GM19351 (cell line): ENCODE measurements at regions not wholly inside any gene's neighbourhood (a gene's known extent, or its start where the extent isn't known, plus 50 kb on each side); places are given as distances from the start of the nearest gene placed in this dataset.
A peak's percentile ranks its signal among the peaks of the same experiment; 100 is the strongest.

Experiments used
- ATAC-seq: cut with Tn5 transposase; IDR thresholded peaks from one replicate; pipeline ENCODE4 v1.9.1; 2021; ENCODE audit warnings: mild to moderate bottlenecking, moderate library complexity; ENCODE audit not compliant: unreplicated experiment

- peak; percentile 25 for ATAC-seq
Observed at GRCh38 chr1:186620566-186621350, 59.5 kb downstream of the PTGS2 start.

GRCh38 chr1:186618401-186619170 is 61.6 kb downstream of the PTGS2 start:
- peak; percentile 98 for ATAC-seq

GRCh38 chr1:186617926-186618325 is 62.3 kb downstream of the PTGS2 start:
- ATAC-seq = peak; percentile 13

DNA sequence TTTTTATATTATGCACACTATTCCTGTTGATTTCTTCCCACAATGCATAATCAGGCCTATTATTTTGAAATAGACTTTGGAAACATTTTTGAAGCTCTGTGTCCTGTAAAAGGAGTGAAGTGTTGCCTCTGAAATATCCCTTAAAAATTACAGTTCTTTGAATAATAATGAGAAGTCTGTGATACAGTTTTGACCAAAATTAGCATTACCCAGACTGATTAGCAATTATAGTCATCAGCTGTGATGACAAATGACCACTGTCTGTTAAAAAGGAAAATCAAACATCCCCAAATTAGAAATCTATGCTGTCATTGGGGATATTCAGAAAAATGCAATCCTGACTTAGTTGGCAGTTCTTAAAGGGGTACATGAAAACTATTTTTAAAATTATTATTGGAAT is 63.7 kb downstream of the PTGS2 start:
- ATAC-seq = no peak

DNA sequence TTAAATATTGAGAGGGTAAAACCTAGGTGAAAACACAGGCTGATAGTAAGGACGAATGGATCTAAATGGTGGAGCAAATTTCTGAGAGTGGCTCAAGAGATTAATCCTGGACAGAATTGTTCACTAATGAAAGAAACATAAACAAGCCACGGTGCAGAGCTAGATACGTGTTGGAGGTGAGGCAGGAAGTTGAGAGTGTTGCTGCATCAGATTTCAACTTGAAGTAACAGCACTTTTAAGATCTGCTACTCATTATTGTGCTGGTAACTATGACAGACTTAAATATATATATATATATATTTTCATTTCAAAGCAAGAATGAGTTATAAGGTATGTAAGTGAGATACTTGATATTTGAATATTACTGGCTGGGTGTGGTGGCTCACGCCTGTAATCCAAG is 64.9 kb downstream of the PTGS2 start:
- no peak for ATAC-seq

DNA sequence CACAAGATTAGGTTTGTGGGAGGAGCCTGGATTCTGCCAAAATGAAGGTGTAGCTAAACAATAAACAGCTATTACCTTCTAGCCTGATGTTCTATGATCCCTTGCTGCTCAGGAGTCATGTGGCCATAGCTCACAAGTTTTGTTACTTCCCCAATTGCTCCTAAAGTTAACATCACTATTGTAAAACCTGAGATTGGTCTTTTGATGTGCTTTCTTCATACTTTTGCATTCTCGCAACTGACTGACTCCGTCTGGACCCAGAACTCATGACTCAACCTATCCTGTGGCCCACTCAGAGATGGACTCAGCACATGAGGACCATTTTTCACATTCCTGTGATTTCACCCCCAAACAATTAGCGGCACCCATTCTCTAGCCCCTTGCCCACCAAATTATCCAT is 69.1 kb downstream of the PTGS2 start:
- no peak for ATAC-seq

DNA sequence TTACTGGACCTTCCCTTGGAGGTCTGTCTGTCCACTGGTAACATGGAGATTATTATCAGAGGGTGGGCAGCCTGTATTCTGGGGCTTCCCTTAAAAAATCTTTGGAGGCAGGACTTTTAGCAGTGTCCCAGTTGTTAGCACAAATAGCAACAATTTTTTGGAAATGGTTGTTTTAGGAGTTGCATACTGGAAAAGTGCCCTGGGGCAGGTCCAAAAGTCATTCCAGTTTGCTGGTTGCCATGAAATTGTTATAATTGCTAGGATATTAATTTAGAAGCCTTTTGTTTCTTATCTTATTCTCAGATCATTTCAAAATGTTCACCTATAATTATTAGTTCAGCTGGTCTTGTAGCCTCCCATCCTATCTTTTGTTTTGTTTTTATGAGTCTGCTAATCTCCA is 71.0 kb downstream of the PTGS2 start:
- no peak for ATAC-seq

- ATAC-seq = peak; percentile 93
Observed at GRCh38 chr1:186605762-186606350, 74.4 kb downstream of the PTGS2 start.

DNA sequence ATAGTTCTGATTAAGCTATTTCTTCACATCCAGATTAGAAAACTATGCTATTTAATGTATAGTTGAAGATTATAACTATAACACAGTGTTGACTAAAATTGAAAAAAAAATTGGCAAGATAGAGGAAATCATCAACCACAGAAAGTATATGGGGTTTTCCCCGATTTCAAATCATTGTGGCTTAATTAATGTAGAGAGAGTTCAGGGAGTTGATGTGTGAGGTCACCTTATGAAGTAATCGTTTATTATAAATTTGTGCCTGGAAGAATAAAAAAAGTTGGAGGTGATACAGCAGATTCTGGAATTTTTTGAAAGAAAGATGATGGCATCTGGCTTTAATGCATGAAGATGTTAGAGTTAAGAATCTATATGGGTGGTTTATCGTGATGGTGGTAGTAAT is 84.3 kb downstream of the PTGS2 start:
- ATAC-seq = peak; percentile 96

DNA sequence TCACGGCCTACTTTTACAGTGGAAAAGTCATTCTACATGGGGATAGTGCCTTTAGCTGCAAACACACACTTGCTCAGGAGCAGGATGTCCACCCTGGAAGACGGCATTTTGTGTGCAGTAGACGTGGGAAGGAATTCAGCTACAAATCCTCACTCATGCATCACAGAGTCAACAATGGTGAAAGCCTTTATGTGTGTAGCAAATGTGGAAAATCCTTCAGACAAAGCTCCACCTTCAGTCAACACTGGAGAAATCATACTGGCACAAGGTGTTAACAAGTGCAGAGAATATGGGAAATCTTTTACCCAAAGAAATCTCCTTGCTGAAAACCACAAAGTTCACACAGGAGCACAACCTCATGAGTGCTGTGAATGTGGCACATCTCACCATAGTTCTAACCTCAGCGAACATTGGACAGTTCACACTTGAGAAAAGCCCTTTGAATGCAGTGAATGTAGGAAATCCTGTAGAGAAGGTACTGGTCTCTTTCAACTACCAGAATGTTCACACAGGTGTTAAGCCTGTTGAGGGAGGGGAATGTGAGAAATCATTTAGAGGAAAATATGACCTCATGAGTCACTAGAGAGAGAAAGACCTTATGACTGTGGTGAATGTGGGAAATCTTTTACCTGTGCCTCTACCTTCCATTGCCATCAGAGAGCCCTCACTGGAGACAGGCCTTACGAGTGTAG is 101.8 kb downstream of the PTGS2 start:
- no peak for ATAC-seq

DNA sequence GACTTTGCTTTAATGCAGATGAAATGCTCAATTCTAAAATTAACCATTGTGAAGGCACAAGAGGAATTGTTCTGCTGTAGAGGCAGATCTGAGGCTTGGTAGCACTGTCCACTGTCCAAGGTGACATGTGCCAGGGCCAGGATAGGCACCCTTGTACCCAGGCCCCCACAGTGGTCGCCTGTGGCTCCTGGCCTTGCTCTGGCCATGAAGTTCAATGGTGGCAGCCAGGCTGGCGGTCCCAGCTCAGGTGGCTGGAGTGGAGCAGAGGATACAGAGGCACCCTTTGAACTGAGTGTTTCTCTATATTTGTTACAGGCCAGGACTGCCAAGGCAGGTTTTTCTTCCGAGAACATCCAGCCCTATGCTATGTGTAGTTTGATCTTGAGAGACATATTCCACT is 102.6 kb downstream of the PTGS2 start:
- no peak for ATAC-seq

GRCh38 chr1:186577216-186577615 is 103.0 kb downstream of the PTGS2 start:
- ATAC-seq = no peak

DNA sequence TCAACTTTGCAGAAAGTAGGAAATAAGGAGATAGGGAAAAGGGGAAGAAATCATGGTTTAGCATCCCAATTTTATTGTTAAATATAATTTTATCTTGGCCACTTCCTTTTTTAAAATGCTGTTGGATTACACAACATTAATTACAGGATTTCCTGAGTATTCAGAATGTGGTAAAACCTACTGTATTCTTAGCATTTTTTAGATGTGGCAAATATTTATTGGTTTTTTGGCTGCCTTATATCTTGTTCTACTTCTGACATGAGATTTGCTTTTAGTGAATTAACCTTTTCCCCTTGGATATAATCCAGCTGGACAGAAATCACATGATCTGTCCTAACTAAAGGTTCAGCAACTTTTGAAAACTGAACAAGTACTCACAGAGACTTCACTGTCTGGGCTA is 104.9 kb downstream of the PTGS2 start:
- no peak for ATAC-seq

DNA sequence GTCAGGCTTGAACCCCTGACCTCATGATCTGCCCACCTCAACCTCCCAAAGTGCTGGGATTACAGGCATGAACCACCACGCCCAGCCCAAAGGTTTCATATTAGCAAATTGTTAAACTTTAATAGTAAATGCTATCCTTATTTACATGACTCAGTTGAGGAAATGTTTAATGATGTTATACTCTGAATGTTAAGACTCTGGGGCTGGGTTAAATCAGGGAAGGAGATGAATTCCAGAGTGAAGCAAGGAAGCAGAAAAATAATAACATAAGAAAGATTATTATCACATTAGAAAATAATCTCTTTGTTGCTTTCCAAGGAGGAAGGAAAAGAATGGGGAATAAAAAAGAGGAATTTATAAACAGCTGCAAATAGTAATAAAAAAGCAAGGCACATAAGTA is 105.3 kb downstream of the PTGS2 start:
- no peak for ATAC-seq

DNA sequence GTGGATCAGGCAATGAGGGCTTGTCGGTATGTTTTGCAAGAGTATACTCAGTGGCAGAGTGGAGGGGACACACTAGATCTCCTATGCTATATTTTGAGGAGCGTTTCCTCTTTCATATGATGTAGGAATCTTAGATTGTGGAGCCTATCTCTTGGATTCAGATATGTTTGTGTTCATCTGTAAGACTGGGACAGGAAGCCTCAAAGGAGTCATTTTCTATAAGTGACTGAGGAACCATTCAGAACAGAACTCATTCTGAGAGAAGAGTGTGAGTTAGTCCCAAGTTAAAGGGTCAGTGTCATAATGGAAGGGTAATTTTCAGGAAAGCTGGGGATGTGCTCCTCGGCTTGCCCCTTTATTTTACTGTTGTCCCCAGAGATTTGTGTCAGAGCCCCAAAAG is 107.7 kb downstream of the PTGS2 start:
- no peak for ATAC-seq

DNA sequence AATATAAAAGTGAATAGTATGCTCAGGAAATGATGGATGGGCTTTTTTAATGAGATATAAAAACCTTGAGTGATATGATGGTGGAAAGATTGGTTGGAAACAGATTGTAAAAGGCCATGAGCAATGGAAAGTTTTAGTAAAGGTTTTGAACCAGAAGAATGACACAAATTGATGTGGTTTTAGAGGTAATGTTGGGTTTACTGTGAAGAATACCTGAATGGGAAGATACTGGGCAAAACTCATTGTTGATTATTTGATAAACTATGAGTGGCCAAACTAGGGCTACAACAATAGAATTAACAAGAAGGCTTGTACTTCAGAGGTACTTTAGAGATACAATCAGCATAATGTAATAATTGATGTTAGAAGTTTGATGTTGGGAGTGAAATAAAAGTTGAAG is 108.5 kb downstream of the PTGS2 start:
- ATAC-seq = no peak

- ATAC-seq = no peak
Observed at GRCh38 chr1:186569856-186570255, 108.9 kb upstream of the PDC start.

GRCh38 chr1:186568221-186568620 is 107.3 kb upstream of the PDC start:
- no peak for ATAC-seq

- no peak for ATAC-seq
Observed at GRCh38 chr1:186566140-186566855, 105.4 kb upstream of the PDC start.

DNA sequence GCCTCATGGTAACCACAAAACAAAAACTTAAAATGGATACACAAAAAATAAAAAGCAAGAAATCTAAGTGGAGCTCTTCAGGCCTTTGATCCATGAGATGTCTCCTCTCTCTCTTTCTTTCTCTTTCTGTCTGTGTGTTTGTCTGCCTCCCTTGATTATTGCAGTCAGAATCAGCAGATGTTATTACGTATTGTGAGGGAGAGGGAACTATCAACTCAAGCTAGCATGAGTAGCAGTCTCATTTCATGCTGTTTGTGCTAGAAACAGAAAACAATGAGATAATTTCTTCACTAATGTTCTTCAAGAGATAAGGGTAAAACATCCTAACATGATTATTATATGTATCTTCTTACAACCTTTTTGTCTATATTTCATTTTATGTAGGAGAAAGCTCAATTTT is 103.7 kb upstream of the PDC start:
- no peak for ATAC-seq

- ATAC-seq = peak; percentile 52
Observed at GRCh38 chr1:186559601-186560116, 98.7 kb upstream of the PDC start.
